NT2/D1 (cell line): ENCODE measurements at regions not wholly inside any gene's neighbourhood (a gene's known extent, or its start where the extent isn't known, plus 50 kb on each side); places are given as distances from the start of the nearest gene placed in this dataset.

ENCODE experiments used
- SUZ12 ChIP-seq: IDR thresholded peaks from 2 replicates; pipeline ENCODE4 v1.6.1; 2011; ENCODE audit not compliant: insufficient read length, insufficient read depth; ENCODE audit errors: extremely low read depth
- YY1 ChIP-seq: IDR thresholded peaks from 2 replicates; pipeline ENCODE4 v1.6.1; 2011; ENCODE audit not compliant: insufficient read length, insufficient read depth

DNA sequence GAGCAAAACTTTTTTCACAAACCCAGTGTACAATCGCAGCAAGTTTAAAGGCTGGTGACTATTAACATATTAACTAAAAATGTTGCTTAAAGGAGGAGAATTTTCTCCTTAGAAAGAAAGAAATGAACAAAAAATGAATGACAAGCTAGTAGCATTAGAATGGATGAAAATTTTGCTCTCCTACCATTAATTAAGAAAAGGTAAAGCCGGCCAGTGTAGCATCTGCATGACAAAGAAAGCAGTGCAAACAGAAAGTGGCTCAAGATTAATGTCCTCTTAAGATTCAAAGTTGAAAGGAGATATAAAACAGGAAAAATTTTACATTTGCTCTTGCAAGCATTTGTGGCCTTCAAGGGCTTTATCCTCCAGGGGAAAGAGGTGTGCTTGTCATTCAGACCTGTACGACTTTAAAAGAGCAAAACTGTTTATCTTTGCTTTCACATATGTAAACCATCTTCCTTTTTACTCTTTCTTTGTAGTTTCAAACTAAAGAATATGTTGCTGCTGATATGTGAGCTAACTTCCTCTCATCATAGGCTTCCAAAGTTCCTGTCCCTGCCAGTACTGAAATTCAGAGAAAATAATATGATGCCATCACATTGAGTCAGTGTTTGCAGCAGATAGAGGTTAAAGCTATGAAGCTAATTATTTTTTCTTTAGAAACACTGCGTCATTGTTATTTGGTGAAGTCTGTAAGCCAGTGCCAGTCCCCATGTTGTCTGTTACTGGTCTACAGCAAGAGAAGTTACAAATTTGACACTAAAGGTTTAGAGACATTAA is 439.1 kb upstream of the GRM7 start:
- TF ChIP-seq YY1: no peak
- TF ChIP-seq SUZ12: no peak
